BJ (cell line): ENCODE measurements at regions not wholly inside any gene's neighbourhood (a gene's known extent, or its start where the extent isn't known, plus 50 kb on each side); places are given as distances from the start of the nearest gene placed in this dataset.

Experiments used
- CTCF ChIA-PET: fragments of 350-600 bp; formaldehyde crosslinking; extraction: SDS; loops from one replicate; lab custom pipeline; 2021; ENCODE audit warnings: antibody characterized with exemption, inconsistent platforms; lab: Yijun Ruan, JAX
- POLR2A ChIA-PET: fragments of 300-600 bp; sonication (Branson Sonifier 250); formaldehyde crosslinking; extraction: SDS; loops from one replicate; lab custom pipeline; 2021; ENCODE audit warnings: antibody characterized with exemption; lab: Charles Lee
- DNase-seq: peaks from one replicate; pipeline ENCODE4 v3.0.0-alpha.2; 2011; ENCODE audit warnings: low read depth
- H3K27me3 ChIP-seq: 2 replicates; pipeline ENCODE4 v1.6.0; 2011; ENCODE audit warnings: low read length; ENCODE audit not compliant: control insufficient read depth, insufficient read depth
- H3K36me3 ChIP-seq: 2 replicates; pipeline ENCODE4 v1.5.1; 2011; ENCODE audit warnings: low read length; ENCODE audit not compliant: control insufficient read depth, insufficient read depth
- H3K4me3 ChIP-seq: 2 replicates; pipeline ENCODE4 v1.5.1; 2011; ENCODE audit warnings: low read depth, mild to moderate bottlenecking, control low read depth, low read length
- CTCF ChIP-seq: IDR thresholded peaks from 2 replicates; pipeline ENCODE4 v1.5.1; 2011; ENCODE audit warnings: low read depth, mild to moderate bottlenecking, control low read depth, inconsistent platforms, low read length, moderate library complexity; ENCODE audit not compliant: insufficient read depth

DNA sequence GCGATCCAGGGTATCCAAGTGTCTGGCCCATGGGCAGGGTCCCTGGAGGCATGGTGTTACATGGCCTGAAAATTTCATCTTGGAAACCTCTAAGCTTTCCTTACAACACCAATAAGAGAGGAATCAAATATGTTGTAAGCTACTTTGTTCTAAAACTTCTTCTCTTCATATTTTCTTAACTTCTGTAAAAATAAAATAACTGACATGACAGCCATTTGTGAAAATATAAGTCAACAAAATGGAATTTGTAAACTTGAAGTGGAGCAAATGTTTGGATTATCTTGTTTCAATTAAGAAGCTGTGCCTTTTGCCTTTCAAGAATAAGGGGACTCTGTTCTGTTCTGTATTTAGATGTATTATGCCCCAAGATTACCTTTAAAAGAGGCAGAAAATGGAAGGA, 319.7 kb downstream of the LPIN1 start:
- TF ChIP-seq CTCF: no peak
- Histone ChIP-seq H3K27me3 (no peaks in the 10 kb centered on the region), H3K36me3 (no peaks in the 10 kb centered on the region), H3K4me3 (no peak overlapping the region)
- ChIA-PET POLR2A (interaction anchor here (0.7 kb wide), 1 partner anchor 16 kb away, joined by 4 read pairs; no protein-coding TSS in a partner anchor), CTCF (no interaction called here)
- no peak for DNase-seq

GRCh38 chr2:12066986-12067385, 320.6 kb downstream of the LPIN1 start:
- ChIA-PET CTCF (no interaction called here), POLR2A (no interaction called here)
- no peak for TF ChIP-seq CTCF
- H3K27me3 ChIP-seq: no peaks in the 10 kb centered on the region
- H3K36me3 ChIP-seq: no peaks in the 10 kb centered on the region
- H3K4me3 ChIP-seq: no peak overlapping the region
- DNase-seq: no peak

DNA sequence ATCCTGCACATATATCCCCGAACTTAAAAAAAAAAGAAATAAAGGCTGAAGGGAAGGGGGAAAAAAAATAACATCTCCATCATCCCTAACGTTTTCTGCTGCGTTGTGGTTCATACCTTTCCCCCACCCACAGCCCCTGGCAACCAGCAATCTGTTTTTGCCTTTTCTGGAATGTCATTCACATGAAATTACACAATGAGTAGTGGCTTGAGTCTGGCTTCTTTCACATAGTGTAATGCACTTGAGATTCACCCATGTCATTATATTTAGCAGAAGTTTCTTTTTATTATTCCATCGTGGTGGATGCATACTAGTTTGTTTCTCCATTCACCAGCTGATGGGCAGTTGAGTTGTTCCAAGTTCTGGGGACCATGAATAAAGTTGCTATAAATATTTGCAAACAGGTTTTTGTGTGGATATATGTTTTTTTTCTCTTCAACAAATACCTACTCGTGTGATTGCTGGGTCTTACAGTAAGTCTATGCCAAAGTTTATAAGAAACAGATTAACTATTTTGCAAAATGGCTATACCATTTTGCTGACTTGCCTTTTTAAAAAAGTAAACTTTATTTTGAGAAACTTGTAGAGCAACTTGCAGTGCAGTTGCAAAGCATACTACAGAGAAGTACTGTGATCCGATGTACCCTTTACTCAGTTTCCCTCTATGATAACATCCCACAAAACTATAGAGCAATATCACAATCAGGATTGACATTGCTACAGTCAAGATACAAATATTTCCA, 322.5 kb downstream of the LPIN1 start:
- POLR2A ChIA-PET: no interaction called here
- TF ChIP-seq CTCF: no peak
- CTCF ChIA-PET: no interaction called here
- Histone ChIP-seq H3K36me3 (no peaks in the 10 kb centered on the region), H3K4me3 (no peak overlapping the region), H3K27me3 (no peaks in the 10 kb centered on the region)
- no peak for DNase-seq

DNA sequence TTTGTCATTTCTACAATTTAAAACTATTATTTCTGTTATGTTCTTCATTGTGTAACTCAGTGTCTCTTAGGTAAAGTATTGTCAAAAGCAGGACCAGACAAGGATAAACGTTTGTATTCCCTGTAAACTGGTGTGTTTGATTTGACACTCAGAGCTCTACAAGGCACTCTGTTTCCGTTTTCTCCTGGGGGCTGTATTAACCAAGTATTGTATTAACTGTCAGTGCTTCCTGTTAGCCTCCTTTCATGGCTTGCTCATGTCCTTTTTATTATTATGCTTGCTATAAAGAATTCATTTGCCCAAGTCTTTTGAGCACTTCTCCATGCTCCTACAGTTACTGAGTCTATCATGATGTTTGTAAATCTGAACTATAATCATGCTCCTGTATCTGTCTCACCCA, 323.7 kb downstream of the LPIN1 start:
- DNase-seq: no peak
- ChIA-PET POLR2A (no interaction called here), CTCF (interaction anchor here (0.9 kb wide), 1 partner anchor 861 kb away, joined by 3 read pairs; no protein-coding TSS in a partner anchor)
- H3K27me3 ChIP-seq: no peaks in the 10 kb centered on the region
- no peaks in the 10 kb centered on the region for H3K36me3 ChIP-seq
- no peak overlapping the region for H3K4me3 ChIP-seq
- TF ChIP-seq CTCF: no peak

DNA sequence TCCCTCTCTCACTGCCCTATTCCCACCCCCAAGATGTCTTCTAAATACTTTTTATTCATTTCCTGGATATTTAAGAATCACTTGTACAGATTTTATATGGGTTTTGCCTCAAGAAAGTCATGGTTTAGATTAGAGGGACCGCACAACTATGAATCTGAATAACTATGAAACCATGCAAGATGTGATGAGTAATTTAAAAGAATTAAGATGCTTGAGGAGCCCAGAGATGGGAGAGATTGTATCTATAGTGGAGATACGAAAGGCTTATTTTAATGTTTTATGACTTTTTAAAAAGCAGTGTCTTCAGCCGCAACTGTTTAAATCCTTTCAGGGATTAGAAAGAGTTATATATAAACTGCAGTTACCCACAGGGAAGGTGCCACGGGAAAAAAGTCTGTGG, 324.1 kb downstream of the LPIN1 start:
- Histone ChIP-seq H3K36me3 (no peaks in the 10 kb centered on the region), H3K27me3 (no peaks in the 10 kb centered on the region), H3K4me3 (no peak overlapping the region)
- TF ChIP-seq CTCF: no peak
- DNase-seq: peak; percentile 86
- CTCF ChIA-PET: interaction anchor here (0.9 kb wide), 1 partner anchor 860 kb away, joined by 3 read pairs; no protein-coding TSS in a partner anchor
- POLR2A ChIA-PET: no interaction called here
